Naive B cell (primary cell): ENCODE measurements at regions not wholly inside any gene's neighbourhood (a gene's known extent, or its start where the extent isn't known, plus 50 kb on each side); places are given as distances from the start of the nearest gene placed in this dataset.

ENCODE experiments used
- ATAC-seq, 2 donors: fragments of 150-1000 bp; cut with Tn5 transposase; 2 replicates each; pipeline ENCODE4 v1.10.0; 2021; ENCODE audit warnings: low read depth in 2 of 2, mild to moderate bottlenecking in 2 of 2, moderate library complexity in 2 of 2
- DNase-seq: peaks from one replicate; pipeline ENCODE4 v3.0.0; 2022
- H3K27ac Mint-ChIP-seq, 6 donors: one replicate each; pipeline ENCODE4 v1.8.0; 2020 to 2022; ENCODE audit warnings: mild to moderate bottlenecking in 6 of 6, mixed read lengths in 6 of 6, moderate library complexity in 5 of 6, inconsistent platforms in 2 of 6
- H3K27me3 Mint-ChIP-seq, 3 donors: one replicate each; pipeline ENCODE4 v1.8.0; 2021 to 2022; ENCODE audit warnings: mixed read lengths in 3 of 3, mild to moderate bottlenecking in 1 of 3
- H3K36me3 Mint-ChIP-seq, 2 donors: one replicate each; pipeline ENCODE4 v1.8.0; 2020 to 2022; ENCODE audit warnings: mixed read lengths in 2 of 2, inconsistent platforms in 1 of 2, mild to moderate bottlenecking in 1 of 2
- H3K4me1 Mint-ChIP-seq, 3 donors: one replicate each; pipeline ENCODE4 v1.8.0; 2020 to 2022; ENCODE audit warnings: mixed read lengths in 3 of 3, inconsistent platforms in 1 of 3, mild to moderate bottlenecking in 1 of 3, moderate library complexity in 1 of 3
- H3K4me3 Mint-ChIP-seq, 8 donors: one replicate each; pipeline ENCODE4 v1.8.0; 2020 to 2022; ENCODE audit warnings: mild to moderate bottlenecking in 8 of 8, mixed read lengths in 8 of 8, moderate library complexity in 8 of 8, inconsistent platforms in 2 of 8
- H3K9me3 Mint-ChIP-seq, 7 donors: one replicate each; pipeline ENCODE4 v1.8.0; 2020 to 2022; ENCODE audit warnings: mixed read lengths in 7 of 7, mild to moderate bottlenecking in 5 of 7, inconsistent platforms in 2 of 7, moderate library complexity in 1 of 7

DNA sequence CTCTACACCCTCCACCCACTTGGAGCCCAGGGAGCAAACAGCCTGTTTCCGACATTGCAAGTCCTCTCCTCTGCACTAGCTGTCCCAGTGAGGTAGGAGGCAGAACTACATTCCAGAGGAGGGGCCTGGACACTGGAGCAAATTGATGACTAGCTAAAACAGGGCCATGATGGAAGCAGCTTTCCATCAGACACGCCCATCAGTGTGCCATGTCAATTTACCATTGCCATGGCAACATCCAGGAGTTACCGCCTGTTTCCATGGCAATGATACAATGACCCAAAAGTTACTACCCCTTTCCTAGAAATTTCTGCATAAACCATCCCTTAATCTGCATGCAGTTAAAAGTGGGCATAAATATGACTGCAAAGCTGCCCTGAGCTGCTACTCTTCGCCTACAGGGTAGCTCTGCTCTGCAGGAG is 647.1 kb downstream of the PTPRU start:
- Mint-ChIP-seq H3K27me3 (peaks cover 6 to 11% (median 8%) of the 10 kb centered on the region in 3 donors), H3K27ac (no peak overlapping the region), H3K4me1 (no peaks in the 10 kb centered on the region), H3K9me3 (peaks cover 0 to 1% (median 0%) of the 10 kb centered on the region in 7 donors), H3K4me3 (no peak overlapping the region), H3K36me3 (no peaks in the 10 kb centered on the region)
- ATAC-seq = no peak
- no peak for DNase-seq

DNA sequence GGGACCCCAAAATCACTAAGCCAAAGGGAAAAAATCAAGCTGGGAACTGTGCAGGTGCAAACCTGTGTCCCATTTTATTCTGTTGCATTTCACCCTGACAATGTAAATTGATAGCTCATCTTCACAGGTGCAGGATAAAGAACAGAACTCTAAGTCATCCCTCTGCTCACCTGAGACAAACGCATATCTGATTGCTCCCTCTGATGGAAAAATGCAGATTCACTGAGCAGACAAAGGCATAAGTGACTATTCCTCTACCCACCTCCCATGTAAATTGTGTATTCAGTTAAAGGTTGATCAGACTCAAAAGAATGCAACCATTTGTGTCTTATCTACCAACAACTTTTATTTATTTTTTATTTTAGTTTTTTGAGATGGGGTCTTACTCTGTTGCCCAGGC is 644.2 kb downstream of the PTPRU start:
- peaks cover 0 to 1% (median 0%) of the 10 kb centered on the region in 7 donors for H3K9me3 Mint-ChIP-seq
- no peaks in the 10 kb centered on the region for H3K36me3 Mint-ChIP-seq
- H3K4me1 Mint-ChIP-seq = no peaks in the 10 kb centered on the region
- DNase-seq (no peak), ATAC-seq (no peak)
- no peak overlapping the region for H3K4me3 Mint-ChIP-seq
- no peak overlapping the region for H3K27ac Mint-ChIP-seq
- peaks cover 6 to 11% (median 8%) of the 10 kb centered on the region in 3 donors for H3K27me3 Mint-ChIP-seq

- DNase-seq = no peak
- H3K4me1 Mint-ChIP-seq = no peaks in the 10 kb centered on the region
- H3K36me3 Mint-ChIP-seq = no peaks in the 10 kb centered on the region
- H3K27ac Mint-ChIP-seq = no peak overlapping the region
- ATAC-seq = no peak
- H3K9me3 Mint-ChIP-seq = no peaks in the 10 kb centered on the region
- no peak overlapping the region for H3K4me3 Mint-ChIP-seq
- H3K27me3 Mint-ChIP-seq = peaks cover 0 to 16% (median 0%) of the 10 kb centered on the region in 3 donors
These were observed 642.9 kb downstream of the PTPRU start for GRCh38 chr1:29879217-29879616.

- Mint-ChIP-seq H3K4me1 (no peaks in the 10 kb centered on the region), H3K27me3 (peaks cover 0 to 13% (median 0%) of the 10 kb centered on the region in 3 donors), H3K36me3 (no peaks in the 10 kb centered on the region), H3K4me3 (no peak overlapping the region), H3K9me3 (no peaks in the 10 kb centered on the region), H3K27ac (no peak overlapping the region)
- DNase-seq (no peak), ATAC-seq (no peak)
These were observed 642.2 kb downstream of the PTPRU start for GRCh38 chr1:29878501-29878900.

- no peak for DNase-seq
- Mint-ChIP-seq H3K27ac (no peak overlapping the region), H3K4me3 (no peak overlapping the region), H3K36me3 (no peaks in the 10 kb centered on the region), H3K27me3 (peaks cover 9 to 11% (median 11%) of the 10 kb centered on the region in 3 donors), H3K9me3 (no peaks in the 10 kb centered on the region), H3K4me1 (no peaks in the 10 kb centered on the region)
- no peak for ATAC-seq
These were observed 640.6 kb downstream of the PTPRU start for GRCh38 chr1:29876902-29877301.

- no peak overlapping the region for H3K27ac Mint-ChIP-seq
- H3K4me1 Mint-ChIP-seq = no peaks in the 10 kb centered on the region
- H3K9me3 Mint-ChIP-seq = no peaks in the 10 kb centered on the region
- no peaks in the 10 kb centered on the region for H3K36me3 Mint-ChIP-seq
- DNase-seq = no peak
- no peak overlapping the region for H3K4me3 Mint-ChIP-seq
- peaks cover 9 to 14% (median 12%) of the 10 kb centered on the region in 3 donors for H3K27me3 Mint-ChIP-seq
- no peak for ATAC-seq
These were observed 640.1 kb downstream of the PTPRU start for GRCh38 chr1:29876441-29876840.

DNA sequence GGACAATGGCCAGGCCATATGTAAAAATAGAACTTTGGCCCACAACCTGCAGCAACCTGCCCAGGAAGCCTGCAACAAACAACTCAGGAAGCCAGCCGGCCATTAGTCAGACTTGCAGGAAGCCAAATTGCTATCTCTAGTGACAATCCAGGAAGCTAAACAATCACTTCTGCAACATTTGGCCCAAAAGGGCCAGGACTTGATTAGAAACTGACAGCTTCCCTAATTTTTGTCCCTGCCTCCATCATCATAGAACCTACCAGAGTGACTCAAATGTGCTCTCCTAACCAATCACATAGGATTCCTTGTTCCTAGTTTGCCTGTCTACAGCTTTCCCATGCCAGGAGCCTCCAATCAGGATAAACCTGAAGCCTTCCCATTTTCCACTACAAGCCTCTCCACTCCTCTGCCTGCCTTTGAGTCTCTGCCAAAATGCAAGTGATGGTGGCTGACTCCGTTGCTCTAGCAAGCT is 639.3 kb downstream of the PTPRU start:
- no peaks in the 10 kb centered on the region for H3K4me1 Mint-ChIP-seq
- DNase-seq (no peak), ATAC-seq (no peak)
- peaks cover 9 to 14% (median 12%) of the 10 kb centered on the region in 3 donors for H3K27me3 Mint-ChIP-seq
- H3K27ac Mint-ChIP-seq = no peak overlapping the region
- no peak overlapping the region for H3K4me3 Mint-ChIP-seq
- H3K9me3 Mint-ChIP-seq = no peaks in the 10 kb centered on the region
- no peaks in the 10 kb centered on the region for H3K36me3 Mint-ChIP-seq

DNA sequence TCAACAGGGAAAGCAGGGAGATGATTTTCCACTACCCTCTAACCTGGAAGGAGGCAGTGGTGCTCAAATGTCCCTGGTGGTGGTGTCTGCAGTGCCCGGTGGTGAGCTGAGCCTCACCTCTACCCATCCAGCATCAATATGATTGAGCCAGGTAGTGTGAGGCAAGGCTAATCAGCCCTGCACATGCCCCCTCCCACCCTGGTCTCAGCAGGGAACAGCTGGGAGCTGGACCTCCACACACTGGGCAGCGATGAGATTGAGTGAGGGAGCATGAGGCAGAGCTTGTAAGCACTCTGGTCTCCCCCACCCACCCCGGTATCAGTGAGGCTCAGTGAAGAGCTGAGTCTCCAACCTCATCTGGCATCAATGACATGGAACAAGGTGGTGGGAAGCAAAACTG is 634.3 kb downstream of the PTPRU start:
- DNase-seq = no peak
- Mint-ChIP-seq H3K4me1 (no peaks in the 10 kb centered on the region), H3K9me3 (peaks cover 0 to 6% (median 0%) of the 10 kb centered on the region in 7 donors), H3K27ac (no peak overlapping the region), H3K4me3 (no peak overlapping the region), H3K27me3 (peaks cover 20 to 29% (median 27%) of the 10 kb centered on the region in 3 donors), H3K36me3 (no peaks in the 10 kb centered on the region)
- no peak for ATAC-seq

DNA sequence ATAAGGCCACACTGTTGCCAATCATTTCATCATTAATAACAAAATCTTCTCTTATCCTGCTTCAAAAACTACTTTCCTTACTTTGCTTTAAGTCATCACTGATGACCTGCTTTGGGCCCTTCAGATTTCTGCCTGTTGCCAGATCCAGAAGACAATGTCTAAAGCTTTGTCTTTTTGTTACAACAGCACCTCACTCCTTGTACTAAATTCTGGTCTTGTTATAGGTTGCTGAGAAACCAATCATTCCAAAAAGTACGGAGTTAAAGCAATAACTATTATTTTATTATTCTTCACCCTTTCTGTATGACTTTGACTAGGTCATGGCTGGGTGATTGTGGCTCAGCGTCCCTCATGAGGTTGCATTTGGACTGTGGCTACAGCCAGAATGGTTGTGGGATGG is 633.5 kb downstream of the PTPRU start:
- Mint-ChIP-seq H3K27me3 (peaks cover 20 to 29% (median 27%) of the 10 kb centered on the region in 3 donors), H3K36me3 (no peaks in the 10 kb centered on the region), H3K27ac (no peak overlapping the region), H3K4me3 (no peak overlapping the region), H3K9me3 (peaks cover 0 to 6% (median 0%) of the 10 kb centered on the region in 7 donors), H3K4me1 (no peaks in the 10 kb centered on the region)
- DNase-seq (no peak), ATAC-seq (no peak)

DNA sequence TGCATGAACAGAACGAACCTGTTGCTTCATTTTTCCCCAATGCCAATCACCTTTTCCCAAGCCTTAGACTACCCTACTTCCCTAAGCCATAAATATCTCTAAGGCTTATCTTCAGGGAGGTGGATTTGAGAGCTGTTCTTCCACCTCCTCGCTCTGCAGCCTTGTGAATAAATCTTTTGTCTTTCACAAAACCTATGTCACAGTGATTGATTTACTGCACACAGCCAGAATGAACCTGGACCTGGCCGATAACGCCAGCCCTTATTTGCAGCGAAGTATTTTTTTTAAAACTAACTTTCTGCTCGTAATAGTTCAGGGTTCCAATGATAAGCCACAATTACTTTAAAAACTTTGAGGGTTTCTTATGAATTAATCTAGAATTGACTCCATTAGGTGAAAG is 632.6 kb downstream of the PTPRU start:
- ATAC-seq (no peak), DNase-seq (no peak)
- Mint-ChIP-seq H3K27me3 (peaks cover 14 to 29% (median 27%) of the 10 kb centered on the region in 3 donors), H3K4me1 (no peaks in the 10 kb centered on the region), H3K9me3 (peaks cover 0 to 6% (median 0%) of the 10 kb centered on the region in 7 donors), H3K36me3 (no peaks in the 10 kb centered on the region), H3K27ac (no peak overlapping the region), H3K4me3 (no peak overlapping the region)

DNA sequence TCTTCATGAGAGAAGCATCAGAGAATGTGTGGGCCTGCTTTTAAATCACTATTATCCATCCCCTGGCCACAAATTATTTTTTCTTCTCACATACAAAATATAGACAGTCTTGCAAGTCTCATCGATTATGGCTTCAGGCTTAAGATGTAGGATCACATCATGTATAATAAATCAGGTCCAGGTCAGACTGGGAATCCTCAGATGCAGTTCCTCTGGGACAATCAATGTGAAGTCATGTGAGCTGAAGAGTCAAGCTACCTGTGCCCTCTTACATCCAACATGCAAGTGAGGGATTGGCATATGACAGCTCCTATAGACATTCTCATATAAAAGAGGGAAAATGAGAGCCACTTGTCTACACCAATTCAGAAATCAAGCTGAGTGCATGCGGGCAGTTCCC is 631.8 kb downstream of the PTPRU start:
- H3K36me3 Mint-ChIP-seq = no peaks in the 10 kb centered on the region
- peaks cover 14 to 29% (median 27%) of the 10 kb centered on the region in 3 donors for H3K27me3 Mint-ChIP-seq
- H3K4me3 Mint-ChIP-seq = no peak overlapping the region
- H3K9me3 Mint-ChIP-seq = peaks cover 0 to 6% (median 0%) of the 10 kb centered on the region in 7 donors
- ATAC-seq (no peak), DNase-seq (no peak)
- no peaks in the 10 kb centered on the region for H3K4me1 Mint-ChIP-seq
- H3K27ac Mint-ChIP-seq = no peak overlapping the region

DNA sequence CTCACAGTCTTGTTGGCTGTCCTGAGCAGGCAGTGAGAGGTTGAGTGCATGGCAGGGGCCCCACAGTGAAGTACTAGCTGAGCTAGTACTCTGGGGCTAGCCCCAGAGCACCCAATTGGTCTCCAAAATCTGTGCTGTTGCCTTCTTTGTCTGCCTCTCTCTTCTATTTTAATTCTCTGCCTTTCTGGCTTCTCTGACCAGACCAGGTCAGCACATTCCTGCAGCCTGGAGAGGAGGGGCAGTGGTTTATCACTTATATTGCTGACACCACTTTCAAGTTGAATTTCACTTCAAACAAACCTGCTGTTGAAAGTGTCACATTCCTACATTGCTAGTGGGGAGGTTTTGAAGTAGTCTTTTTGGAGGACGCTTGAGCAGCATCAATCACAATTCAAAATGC is 628.7 kb downstream of the PTPRU start:
- peaks cover 0 to 14% of the 10 kb centered on the region in 2 donors for H3K36me3 Mint-ChIP-seq

GRCh38 chr1:29864431-29865022 is 628.2 kb downstream of the PTPRU start:
- Mint-ChIP-seq H3K27ac (no peak overlapping the region), H3K4me1 (no peaks in the 10 kb centered on the region), H3K27me3 (peaks cover 12 to 15% (median 15%) of the 10 kb centered on the region in 3 donors), H3K9me3 (peaks cover 10 to 29% (median 21%) of the 10 kb centered on the region in 7 donors), H3K36me3 (peaks cover 0 to 14% of the 10 kb centered on the region in 2 donors), H3K4me3 (no peak overlapping the region)
- no peak for DNase-seq
- ATAC-seq = no peak

More for the DNA sequence above, 628.7 kb downstream of the PTPRU start:
- Mint-ChIP-seq H3K4me3 (no peak overlapping the region), H3K4me1 (no peaks in the 10 kb centered on the region), H3K27ac (no peak overlapping the region), H3K9me3 (peaks cover 10 to 31% (median 19%) of the 10 kb centered on the region in 7 donors), H3K27me3 (peaks cover 14 to 15% (median 15%) of the 10 kb centered on the region in 3 donors)
- no peak for DNase-seq
- ATAC-seq = no peak

- Mint-ChIP-seq H3K4me1 (no peaks in the 10 kb centered on the region), H3K27me3 (peaks cover 8 to 17% (median 8%) of the 10 kb centered on the region in 3 donors), H3K9me3 (peaks cover 10 to 28% (median 23%) of the 10 kb centered on the region in 7 donors), H3K36me3 (peaks cover 0 to 14% of the 10 kb centered on the region in 2 donors), H3K4me3 (no peak overlapping the region), H3K27ac (no peak overlapping the region)
- no peak for ATAC-seq
- no peak for DNase-seq
These were observed 625.6 kb downstream of the PTPRU start for GRCh38 chr1:29861922-29862321.
